C4-2B (cell line): ENCODE measurements at regions not wholly inside any gene's neighbourhood (a gene's known extent, or its start where the extent isn't known, plus 50 kb on each side); places are given as distances from the start of the nearest gene placed in this dataset.

ENCODE experiments used
- ZFX ChIP-seq: fragments of 450-650 bp; IDR thresholded peaks from 2 replicates; pipeline ENCODE4 v1.6.1; 2017
- TF ChIP-seq, protein P1 (sequence below): fragments of 450-650 bp; conservative IDR thresholded peaks from 2 replicates; pipeline ENCODE4 v1.5.1; 2017; ENCODE audit warnings: mild to moderate bottlenecking

DNA sequence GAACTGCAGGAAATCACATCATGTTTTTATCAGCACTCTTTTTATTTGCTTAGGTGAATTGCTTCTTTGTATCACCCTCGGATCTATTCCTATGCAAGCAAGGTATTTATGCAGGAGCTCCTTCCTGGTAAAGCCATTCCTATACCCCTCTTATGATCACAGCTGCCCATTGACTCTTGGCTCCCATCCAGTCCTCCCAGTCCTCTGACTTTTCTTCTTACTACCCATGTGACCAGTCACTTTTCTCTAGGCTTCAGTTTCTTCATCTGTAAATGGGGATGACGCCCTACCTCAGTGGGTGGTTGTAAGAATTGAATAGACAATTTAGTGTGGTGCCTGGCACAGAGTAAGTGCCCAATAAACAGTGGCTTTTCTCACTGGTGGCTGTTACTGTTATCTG, 144.9 kb downstream of the FHIP1A start:
- TF ChIP-seq, protein P1, sequence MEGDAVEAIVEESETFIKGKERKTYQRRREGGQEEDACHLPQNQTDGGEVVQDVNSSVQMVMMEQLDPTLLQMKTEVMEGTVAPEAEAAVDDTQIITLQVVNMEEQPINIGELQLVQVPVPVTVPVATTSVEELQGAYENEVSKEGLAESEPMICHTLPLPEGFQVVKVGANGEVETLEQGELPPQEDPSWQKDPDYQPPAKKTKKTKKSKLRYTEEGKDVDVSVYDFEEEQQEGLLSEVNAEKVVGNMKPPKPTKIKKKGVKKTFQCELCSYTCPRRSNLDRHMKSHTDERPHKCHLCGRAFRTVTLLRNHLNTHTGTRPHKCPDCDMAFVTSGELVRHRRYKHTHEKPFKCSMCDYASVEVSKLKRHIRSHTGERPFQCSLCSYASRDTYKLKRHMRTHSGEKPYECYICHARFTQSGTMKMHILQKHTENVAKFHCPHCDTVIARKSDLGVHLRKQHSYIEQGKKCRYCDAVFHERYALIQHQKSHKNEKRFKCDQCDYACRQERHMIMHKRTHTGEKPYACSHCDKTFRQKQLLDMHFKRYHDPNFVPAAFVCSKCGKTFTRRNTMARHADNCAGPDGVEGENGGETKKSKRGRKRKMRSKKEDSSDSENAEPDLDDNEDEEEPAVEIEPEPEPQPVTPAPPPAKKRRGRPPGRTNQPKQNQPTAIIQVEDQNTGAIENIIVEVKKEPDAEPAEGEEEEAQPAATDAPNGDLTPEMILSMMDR: no peak
- no peak for TF ChIP-seq ZFX
